Fibroblast of peridontal ligament (primary cell): ENCODE measurements at regions not wholly inside any gene's neighbourhood (a gene's known extent, or its start where the extent isn't known, plus 50 kb on each side); places are given as distances from the start of the nearest gene placed in this dataset.

Source experiments
- DNase-seq: peaks from one replicate; pipeline ENCODE4 v3.0.0-alpha.2; 2010; ENCODE audit errors: extremely low read depth

GRCh38 chr3:132187746-132188145, 129.5 kb upstream of the ACP3 start:
- no peak for DNase-seq

- no peak for DNase-seq
Measured at GRCh38 chr3:132189601-132190000, 127.6 kb upstream of the ACP3 start.

DNA sequence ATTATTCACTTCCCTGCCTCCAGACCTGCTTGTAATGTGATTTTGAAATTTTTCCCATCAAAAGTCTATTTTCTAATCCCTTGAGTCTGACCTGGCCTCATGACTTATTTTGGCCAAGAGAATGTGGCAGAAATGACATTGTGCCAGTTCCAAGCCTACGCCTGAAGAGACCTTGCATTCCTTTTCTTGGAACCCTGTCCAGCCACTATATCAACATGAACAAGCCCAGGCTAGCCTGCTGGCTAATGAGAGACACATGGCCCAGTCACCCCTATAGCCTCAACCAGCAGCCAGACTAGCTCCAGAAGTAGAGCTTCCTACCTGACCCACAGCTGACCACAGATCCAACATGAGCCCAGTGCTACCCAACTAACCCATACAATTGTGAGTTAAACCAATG, 121.1 kb upstream of the ACP3 start:
- peak; percentile 43 for DNase-seq

GRCh38 chr3:132198516-132198915, 118.7 kb upstream of the ACP3 start:
- peak; percentile 10 for DNase-seq

- no peak for DNase-seq
Measured at GRCh38 chr3:132199451-132199850, 117.8 kb upstream of the ACP3 start.

DNA sequence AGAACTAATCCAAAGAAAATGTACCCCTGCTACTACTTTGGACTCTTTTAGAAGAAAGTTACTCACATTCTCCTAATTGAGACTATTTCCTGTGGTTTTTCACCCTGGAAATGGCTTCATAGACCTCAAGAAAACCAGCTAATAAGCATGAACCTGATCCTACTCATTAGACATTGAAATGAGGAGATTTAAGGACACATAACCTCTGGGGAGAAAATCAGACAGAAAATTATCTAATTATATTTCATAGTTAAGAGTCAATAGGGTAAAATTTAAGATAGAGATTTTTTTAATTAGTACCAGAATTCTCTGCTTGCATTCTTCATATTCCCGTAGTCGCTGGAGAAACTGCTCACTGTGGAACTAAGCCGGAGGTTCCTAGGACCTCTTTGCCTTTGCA, 114.6 kb upstream of the ACP3 start:
- DNase-seq: no peak

GRCh38 chr3:132203889-132204596, 113.2 kb upstream of the ACP3 start:
- no peak for DNase-seq

DNA sequence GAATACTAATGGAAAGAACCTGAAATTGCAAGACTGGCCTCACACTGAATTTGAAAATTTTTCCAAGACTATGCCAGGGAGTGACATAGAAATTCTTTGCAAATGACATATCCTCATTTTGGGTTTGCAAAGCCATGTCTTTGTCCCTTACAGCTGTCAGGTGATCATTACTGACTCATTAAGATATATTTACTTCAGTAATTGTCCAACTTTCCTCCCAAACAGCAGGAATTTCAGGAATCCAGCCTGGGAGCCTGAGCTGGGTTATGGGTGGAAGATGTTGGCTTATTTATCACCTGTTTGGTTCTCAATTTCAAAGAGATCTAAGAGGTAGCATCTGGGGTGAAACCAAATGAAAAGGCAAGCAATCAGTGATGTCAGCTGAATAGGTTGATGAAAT, 111.6 kb upstream of the ACP3 start:
- DNase-seq: no peak

- DNase-seq: no peak
Measured at GRCh38 chr3:132209855-132210254, 107.4 kb upstream of the ACP3 start.

- DNase-seq: no peak
Measured at GRCh38 chr3:132210476-132211346, 106.5 kb upstream of the ACP3 start.

DNA sequence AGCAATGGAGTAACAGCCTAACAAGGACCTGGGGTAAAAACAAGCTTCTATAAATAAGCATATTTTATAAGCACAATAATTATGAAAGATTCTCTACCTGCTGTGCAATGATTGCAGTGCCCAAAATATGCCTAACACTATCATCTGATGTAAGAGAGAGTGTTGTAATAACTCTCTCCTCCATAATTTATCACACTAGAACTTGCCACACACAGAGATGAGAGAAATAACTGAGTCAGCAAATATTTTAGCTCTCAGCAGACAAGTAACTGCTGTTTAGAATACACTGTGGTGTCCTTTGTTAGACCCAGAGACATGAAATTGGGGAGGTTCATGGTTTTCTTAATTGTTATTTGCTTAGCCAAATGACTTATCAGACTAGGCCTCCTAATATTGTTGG, 105.3 kb upstream of the ACP3 start:
- DNase-seq: no peak

DNA sequence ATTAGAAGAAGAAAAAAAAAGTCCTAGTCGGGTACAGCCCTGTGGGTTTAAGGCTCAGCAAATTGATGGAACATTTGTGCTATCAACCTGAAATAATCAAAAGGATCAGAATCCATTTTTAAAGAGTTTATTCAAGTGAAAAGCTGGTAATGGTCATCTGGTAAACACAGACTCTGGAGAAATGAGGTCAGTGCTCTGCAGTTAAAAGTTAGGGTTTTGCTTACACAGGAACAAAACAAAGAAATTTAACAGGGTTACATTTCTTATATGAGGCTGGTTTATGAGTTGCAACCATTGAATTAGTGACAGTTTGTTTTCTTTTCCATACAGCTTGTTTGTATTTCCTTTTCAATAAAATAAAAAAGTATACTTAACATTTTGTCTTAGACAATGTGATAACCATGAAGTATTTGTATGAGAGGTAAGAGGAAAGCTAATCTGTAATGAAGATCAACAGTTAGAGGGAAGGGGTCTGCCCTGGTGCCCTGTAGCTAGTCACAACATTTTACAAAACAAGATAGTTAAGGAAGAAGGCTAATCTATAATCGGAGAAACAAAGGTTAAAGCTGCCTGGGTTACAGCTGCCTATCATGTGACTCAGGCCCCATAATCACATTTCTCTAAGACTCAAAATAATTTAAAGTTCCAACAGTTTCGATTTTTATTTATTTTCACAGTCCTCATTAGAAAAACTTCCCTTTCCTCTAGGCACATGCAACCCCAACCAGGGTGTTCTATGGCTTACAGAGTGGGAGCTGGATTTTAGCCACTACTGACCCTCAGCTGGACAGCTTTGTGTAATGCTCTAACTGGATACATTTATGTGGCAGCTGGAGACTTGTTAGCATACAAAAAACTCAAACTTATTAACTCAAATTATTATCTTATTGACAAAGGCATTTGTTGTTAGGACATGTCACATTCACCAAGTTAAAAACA, 98.1 kb upstream of the ACP3 start:
- DNase-seq: no peak

- no peak for DNase-seq
Measured at GRCh38 chr3:132220986-132221385, 96.2 kb upstream of the ACP3 start.

- no peak for DNase-seq
Measured at GRCh38 chr3:132222868-132223538, 94.2 kb upstream of the ACP3 start.

DNA sequence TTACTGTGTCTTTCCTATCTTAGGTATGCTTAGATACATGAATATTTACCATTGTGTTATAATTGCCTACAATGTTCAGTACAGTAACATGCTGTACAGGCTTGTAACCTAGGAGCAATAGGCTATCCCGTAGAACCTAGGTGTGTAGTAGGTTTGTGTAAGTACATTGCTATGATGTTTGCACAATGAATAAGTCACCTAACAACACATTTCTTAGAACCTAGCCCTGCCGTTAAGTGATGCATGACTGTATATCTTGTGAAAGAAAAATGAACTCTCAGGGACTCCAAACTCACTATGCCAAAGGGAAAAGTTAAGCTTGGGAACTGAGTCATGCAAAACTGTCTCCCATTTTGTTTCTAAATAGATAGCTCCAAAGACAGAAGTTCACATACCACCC, 91.5 kb upstream of the ACP3 start:
- no peak for DNase-seq

DNA sequence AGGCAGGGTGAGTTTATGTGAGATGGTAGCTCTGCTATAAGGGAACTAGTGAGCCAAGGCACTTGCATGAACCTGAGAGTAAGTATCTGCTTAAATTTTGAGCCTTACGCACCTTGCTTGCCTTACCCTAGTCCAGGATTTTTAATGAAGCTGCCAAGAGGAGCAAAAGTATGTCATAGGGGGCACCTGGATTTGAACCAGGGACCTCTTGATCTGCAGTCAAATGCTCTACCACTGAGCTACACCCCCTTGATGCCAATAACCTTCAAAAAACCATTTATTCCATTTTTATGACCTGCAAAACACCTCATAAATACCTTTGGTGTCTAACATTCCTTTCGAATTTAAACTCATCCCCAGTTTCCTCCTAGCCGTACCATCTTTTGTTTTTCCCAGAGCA, 88.3 kb upstream of the ACP3 start:
- DNase-seq: no peak

DNA sequence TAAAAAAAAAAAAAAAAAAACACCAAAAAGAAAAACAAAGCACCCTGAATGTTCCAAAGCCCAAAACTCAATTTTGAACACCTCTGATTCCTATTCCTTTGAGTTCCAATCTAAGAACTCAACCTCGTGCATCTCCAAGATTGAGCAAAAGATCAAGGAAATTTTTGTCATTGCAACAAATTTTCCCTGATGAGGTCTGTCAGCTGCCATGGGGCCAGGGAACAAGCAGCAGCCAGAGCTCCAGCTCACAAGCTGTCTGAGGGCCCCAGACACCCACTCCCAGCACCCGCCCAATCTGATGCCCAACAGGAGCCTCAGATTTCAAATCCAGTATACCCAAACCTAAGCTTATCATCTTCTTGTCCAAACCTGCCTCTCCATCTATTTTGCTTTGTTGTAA, 87.6 kb upstream of the ACP3 start:
- DNase-seq: no peak

DNA sequence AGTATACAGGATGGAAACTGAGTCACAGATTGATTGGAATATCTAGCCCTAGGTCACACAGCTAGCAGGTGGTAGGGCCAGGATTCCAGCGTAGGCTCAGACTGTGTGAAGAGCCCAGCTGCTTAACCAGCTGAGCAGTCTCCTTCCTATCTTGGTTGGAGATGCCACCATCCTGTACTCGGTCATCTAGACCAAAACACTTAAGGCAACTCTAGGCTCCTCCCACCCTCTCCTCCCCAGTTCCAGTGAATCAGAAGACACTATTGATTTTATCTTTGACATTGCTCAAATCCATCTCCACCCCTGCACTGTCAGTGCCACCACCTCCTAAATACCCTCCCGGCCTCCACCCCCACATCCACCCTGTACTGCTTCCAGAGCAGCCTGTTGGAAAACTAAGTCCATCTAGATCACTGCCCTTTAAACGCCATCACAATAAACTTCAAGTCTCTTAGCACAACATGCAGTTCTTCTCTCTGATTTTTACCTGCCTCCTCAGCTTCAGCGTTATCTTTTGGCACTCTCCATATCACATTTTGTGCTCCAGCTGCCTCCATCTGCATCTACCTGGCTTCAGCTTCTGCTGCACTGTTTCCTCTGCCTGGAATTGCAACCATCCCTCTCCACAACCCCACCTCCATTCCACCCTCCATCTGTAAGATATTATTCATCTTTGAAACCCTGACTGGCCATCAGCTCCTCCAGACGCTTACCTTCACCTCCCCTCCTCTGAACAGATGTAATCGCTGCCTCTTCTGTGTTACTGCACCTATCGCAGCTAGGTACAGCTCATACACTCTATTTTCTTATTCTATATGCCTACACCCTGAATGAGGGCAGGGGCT, 86.8 kb upstream of the ACP3 start:
- DNase-seq: no peak

DNA sequence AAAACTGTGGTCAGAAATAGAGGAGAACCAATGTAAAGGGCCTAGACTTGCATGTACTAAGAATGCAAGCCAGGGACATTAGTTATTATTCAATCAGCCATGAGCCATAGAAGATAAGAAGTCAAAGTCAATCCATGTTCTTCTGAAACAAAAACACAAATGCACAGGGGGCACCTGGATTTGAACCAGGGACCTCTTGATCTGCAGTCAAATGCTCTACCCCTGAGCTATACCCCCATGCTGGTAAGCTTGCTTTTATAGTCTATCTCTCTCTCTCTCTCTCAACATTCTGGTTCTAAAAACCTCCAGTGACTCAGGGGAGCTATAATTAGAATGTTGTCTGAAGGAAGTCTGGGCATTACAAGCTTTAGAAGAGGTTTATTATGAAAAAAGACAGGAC, 85.6 kb upstream of the ACP3 start:
- DNase-seq: peak; percentile 72

DNA sequence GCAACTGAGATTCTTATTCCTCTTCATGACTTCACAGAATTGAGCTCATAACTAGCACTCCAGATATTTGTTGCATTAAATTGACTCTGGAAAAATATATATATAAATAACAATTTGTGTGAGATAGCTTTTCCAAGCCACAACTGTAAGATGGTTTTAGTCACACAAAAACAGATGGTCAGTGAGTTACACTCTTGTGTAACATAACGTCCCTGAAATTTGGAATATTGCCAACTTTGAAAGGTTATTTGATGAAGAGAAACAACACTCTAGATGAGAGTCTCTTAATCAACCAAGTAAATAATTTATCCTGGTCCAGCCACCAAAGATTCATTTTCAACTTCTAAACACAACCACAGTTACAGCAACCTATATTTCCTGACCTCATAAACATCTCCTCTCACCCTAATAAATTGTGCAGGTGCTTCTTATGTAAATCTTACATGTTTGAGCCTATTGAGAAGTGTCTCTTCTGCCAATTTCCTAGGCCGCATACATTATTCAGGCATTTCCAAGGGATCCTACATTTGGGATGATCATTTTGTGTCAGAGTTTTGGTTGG, 84.9 kb upstream of the ACP3 start:
- DNase-seq: no peak
